ENCODE measurements at regions not wholly inside any gene's neighbourhood (a gene's known extent, or its start where the extent isn't known, plus 50 kb on each side); places are given as distances from the start of the nearest gene placed in this dataset.

DNA sequence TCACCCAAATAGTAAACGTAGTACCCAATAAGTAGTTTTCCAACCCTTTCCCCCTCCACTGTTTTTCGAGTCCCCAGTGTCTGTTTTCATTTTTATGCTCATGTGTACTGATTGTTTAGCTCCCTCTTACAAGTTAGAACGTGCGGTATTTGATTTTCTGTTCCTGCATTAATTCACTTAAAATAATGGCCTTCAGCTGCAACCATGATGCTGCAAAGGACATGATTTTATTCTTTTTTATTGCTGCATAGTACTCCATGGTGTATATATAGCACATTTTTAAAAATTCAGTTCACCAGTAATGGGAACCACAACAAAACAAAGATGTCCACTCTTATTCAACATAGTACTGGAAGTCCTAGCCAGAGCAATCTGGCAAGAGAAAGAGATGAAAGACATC lies 72.8 kb downstream of the DUSP6 start:
- TF ChIP-seq, protein P1, sequence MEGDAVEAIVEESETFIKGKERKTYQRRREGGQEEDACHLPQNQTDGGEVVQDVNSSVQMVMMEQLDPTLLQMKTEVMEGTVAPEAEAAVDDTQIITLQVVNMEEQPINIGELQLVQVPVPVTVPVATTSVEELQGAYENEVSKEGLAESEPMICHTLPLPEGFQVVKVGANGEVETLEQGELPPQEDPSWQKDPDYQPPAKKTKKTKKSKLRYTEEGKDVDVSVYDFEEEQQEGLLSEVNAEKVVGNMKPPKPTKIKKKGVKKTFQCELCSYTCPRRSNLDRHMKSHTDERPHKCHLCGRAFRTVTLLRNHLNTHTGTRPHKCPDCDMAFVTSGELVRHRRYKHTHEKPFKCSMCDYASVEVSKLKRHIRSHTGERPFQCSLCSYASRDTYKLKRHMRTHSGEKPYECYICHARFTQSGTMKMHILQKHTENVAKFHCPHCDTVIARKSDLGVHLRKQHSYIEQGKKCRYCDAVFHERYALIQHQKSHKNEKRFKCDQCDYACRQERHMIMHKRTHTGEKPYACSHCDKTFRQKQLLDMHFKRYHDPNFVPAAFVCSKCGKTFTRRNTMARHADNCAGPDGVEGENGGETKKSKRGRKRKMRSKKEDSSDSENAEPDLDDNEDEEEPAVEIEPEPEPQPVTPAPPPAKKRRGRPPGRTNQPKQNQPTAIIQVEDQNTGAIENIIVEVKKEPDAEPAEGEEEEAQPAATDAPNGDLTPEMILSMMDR (IDR thresholded peaks at IDR 0.05), result no peak
- TF ChIP-seq POLR2A (IDR thresholded peaks at IDR 0.05), result no peak
